CD4-positive, alpha-beta T cell treated with Interleukin-15 for 4 hours (primary cell): ENCODE measurements at regions not wholly inside any gene's neighbourhood (a gene's known extent, or its start where the extent isn't known, plus 50 kb on each side); places are given as distances from the start of the nearest gene placed in this dataset.

Source experiments
- DNase-seq: peaks from one replicate; pipeline ENCODE4 v3.0.0-alpha.2; 2020; ENCODE audit warnings: low spot score

GRCh38 chr21:24894324-24894723 is 713.0 kb downstream of the MRPL39 start:
- DNase-seq: no peak

- no peak for DNase-seq
Observed at GRCh38 chr21:24890021-24890420, 717.3 kb downstream of the MRPL39 start.

GRCh38 chr21:24881506-24881905 is 725.8 kb downstream of the MRPL39 start:
- no peak for DNase-seq

- DNase-seq: no peak
Observed at GRCh38 chr21:24870633-24871032, 736.6 kb downstream of the MRPL39 start.

GRCh38 chr21:24869862-24870261 is 737.4 kb downstream of the MRPL39 start:
- no peak for DNase-seq

- no peak for DNase-seq
Observed at GRCh38 chr21:24868117-24868516, 739.2 kb downstream of the MRPL39 start.

GRCh38 chr21:24861471-24861870 is 745.8 kb downstream of the MRPL39 start:
- no peak for DNase-seq

GRCh38 chr21:24856326-24856725 is 751.0 kb downstream of the MRPL39 start:
- no peak for DNase-seq

- no peak for DNase-seq
Observed at GRCh38 chr21:24852610-24853195, 754.6 kb downstream of the MRPL39 start.

- no peak for DNase-seq
Observed at GRCh38 chr21:24850121-24850520, 757.2 kb downstream of the MRPL39 start.

GRCh38 chr21:24844671-24845070 is 762.6 kb downstream of the MRPL39 start:
- DNase-seq: no peak

- DNase-seq: no peak
Observed at GRCh38 chr21:24840287-24840686, 767.0 kb downstream of the MRPL39 start.

- DNase-seq: no peak
Observed at GRCh38 chr21:24832961-24833360, 774.3 kb downstream of the MRPL39 start.

- no peak for DNase-seq
Observed at GRCh38 chr21:24829397-24829796, 777.9 kb downstream of the MRPL39 start.

GRCh38 chr21:24826822-24827221 is 780.5 kb downstream of the MRPL39 start:
- DNase-seq: no peak

GRCh38 chr21:24825348-24825747 is 781.9 kb downstream of the MRPL39 start:
- DNase-seq: no peak

- DNase-seq: no peak
Observed at GRCh38 chr21:24824209-24824608, 783.1 kb downstream of the MRPL39 start.

GRCh38 chr21:24823247-24823646 is 784.0 kb downstream of the MRPL39 start:
- no peak for DNase-seq

- DNase-seq: no peak
Observed at GRCh38 chr21:24785033-24785432, 822.2 kb downstream of the MRPL39 start.

GRCh38 chr21:24781146-24781545 is 826.1 kb downstream of the MRPL39 start:
- DNase-seq: no peak

- DNase-seq: no peak
Observed at GRCh38 chr21:24759348-24760075, 847.8 kb downstream of the MRPL39 start.

- no peak for DNase-seq
Observed at GRCh38 chr21:24738063-24738462, 869.2 kb downstream of the MRPL39 start.

- DNase-seq: no peak
Observed at GRCh38 chr21:24737296-24737850, 869.9 kb downstream of the MRPL39 start.

- no peak for DNase-seq
Observed at GRCh38 chr21:24730661-24731060, 876.6 kb downstream of the MRPL39 start.
